NCI-H226 (cell line): ENCODE measurements at regions not wholly inside any gene's neighbourhood (a gene's known extent, or its start where the extent isn't known, plus 50 kb on each side); places are given as distances from the start of the nearest gene placed in this dataset.
"Not testable (repeated sequence)": the region's sequence is repeated elsewhere in the genome, so short reads cannot be mapped to it uniquely, and the experiment has no call there.

ENCODE experiments used
- DNase-seq: peaks from one replicate; pipeline ENCODE4 v3.0.0-alpha.2; 2015

GRCh38 chr13:109934520-109934919, 148.1 kb upstream of the IRS2 start:
- DNase-seq: not testable (repeated sequence)

GRCh38 chr13:109933476-109933875, 147.1 kb upstream of the IRS2 start:
- DNase-seq: no peak

DNA sequence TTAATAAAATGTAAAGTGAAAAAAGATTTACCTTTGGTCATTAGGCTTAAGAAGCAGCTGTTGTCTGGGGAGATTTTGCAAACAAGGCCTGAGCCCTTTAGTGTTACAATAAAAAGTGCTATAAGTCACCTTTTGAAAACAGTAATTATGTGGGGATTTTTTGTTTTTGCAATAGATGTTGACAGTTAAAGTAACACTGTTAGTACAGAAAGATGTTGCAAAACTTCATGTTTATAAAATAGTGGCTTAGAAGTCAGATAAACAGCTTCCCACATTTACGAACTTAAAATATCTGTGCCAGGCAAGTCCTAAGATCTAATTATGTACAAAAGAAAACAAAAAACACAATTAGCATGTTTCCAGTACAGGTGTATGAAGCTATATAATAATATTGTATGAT, 138.0 kb upstream of the IRS2 start:
- no peak for DNase-seq

GRCh38 chr13:109922518-109922917, 136.1 kb upstream of the IRS2 start:
- DNase-seq: no peak

DNA sequence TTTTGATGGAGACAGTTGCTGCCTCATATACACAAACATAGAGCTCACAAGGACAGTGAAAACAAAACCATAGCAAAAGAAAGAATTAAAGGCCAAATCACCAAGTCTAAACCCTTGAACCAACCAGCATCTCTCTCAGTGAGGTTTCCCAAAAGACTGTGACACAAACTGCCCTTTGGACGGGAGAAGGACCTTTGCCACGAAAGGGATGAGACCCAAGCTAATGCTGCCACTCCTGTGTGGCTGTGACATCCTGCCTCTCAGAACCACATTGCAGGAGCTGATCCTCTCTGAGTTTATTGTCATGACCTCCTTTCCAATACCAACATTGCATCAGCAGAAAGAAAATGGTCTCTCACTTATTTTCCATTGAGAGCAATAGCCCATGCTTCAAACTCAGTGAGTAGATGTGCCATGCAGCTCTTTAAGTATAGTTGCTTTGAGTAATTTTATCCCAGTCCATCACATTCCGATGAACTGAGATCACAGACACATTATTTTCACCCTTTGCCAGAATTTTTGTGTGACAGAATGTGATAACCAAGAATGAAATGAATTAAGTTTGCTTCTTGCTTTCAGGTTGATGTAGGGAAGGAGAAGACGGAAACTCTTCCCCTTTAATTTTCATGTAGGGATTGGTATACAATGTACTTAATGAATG, 133.5 kb upstream of the IRS2 start:
- DNase-seq: peak; percentile 43

DNA sequence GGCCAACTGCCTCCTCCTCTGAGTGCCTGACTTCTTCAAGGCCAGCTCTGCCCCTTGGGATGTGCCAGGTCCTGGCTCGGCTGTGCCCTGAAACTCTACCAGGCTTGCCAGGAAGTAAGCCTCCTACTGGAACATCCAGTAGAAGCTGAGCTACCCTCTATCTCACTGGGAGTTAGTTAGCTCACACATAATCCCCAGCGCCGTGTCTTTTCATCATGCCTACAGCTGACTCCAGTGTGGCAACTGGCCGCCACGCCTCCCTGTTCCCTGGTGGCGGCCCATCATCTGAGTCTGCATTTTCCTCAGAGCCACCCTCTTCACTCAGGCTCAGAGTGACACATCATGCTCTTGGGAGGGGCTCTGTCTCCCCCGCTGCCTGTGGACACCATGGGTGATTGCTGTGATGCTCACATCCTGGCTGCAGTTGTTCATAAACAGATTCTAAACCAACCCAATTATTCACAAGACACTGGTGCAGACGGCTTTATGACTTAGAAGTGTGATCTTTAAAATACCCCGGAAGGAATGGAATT, 131.9 kb upstream of the IRS2 start:
- no peak for DNase-seq

GRCh38 chr13:109917422-109917821, 131.0 kb upstream of the IRS2 start:
- DNase-seq: no peak

DNA sequence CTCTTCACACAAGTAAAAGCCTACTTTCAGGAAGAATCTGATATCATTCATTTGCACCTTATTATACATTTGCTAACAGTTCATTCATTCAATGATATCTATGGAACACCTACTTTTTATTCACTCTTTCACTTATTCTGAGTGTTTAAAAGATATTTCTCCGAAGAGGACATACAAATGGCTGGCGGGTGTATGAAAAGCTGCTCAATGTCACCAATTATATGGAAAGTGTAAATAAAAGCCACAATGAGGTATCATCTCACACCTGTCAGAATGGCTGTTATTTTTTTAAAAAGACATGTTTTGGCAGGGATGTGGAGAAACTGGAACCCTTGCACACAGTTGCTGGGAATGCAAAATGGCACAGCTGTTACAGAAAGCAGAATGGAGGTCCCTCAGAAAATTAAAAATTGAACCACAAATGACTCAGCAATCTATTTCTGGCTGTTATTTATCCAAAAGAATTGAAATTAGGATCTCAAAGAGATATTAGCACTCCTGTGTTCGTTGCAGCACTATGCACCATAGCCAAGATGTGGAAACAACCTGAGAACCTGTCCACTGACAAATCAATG, 127.6 kb upstream of the IRS2 start:
- DNase-seq: no peak

GRCh38 chr13:109913186-109913585, 126.8 kb upstream of the IRS2 start:
- DNase-seq: no peak

DNA sequence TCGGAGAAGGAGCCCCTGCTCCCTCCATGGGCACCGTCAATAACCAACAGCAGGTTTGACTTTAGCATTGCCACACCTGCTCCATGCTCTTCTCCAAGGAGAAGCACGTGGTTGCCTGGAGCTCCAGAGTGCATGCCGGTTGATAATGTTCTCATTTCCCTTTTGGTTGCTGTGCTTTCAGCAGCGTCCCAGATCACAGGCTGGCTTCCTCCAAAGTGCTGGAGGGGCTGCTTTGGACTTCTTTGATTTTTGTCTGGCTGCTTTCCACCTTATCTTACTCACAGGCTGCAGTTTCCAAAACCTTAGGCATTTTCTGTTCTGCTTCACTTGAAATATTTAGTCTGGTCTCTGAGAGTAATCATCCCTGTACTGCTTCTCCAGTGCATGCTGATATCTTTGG, 123.8 kb upstream of the IRS2 start:
- DNase-seq: no peak

DNA sequence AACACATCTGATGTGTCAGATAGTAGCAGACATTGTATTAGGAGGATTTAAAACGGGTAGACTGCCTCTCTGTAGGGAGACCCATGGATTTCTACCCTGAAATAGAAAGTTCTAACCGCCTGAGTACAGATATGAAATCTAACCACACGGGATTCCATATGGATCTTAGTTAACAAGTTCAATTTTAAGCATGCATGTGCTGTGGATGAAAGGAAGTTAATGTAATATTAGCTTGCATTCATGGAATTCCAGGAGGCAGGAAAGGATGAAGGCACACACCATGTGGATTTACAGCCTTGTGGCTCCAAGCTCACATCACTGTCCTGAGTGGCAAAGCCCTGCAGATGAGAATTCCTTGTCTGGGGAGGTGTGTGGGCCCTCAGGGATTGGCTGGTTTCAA, 120.6 kb upstream of the IRS2 start:
- DNase-seq: no peak

DNA sequence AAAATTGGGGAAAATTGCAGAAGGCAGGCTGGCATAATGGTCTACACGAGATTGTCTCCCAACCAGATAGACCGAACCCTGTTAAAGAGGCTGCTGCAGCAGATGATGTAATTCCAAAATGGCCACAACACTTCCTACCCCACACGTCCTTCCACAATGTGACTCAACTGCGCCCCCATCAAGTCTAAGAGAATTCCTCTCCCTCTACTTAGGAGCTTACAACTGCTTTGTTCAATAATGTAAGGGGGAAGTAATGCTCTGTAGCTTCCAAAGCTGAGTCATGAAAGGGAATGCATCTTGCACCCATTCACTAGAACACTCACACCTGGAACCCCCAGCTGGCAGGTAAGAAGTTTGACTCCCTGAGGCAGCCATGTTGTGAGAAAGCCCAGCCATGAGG, 117.8 kb upstream of the IRS2 start:
- DNase-seq: peak; percentile 5

DNA sequence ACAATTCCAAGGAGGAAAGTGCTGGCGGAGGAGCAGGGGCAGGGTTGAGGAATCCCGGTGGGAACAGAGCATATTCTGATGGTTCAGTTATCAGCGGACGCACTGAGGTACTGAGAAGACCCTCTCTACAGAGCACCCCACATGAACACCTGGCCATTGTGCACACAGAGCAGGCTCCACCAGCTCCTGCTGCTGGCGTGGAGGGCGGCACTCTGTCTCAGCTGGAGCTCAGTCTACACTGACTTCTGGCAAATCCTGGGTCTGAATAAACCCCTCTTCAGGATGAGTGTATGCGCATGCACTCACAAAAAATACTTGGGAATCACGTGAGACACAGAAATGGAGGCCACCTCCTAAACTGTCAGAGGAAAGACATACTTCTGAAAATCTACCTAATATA, 114.4 kb upstream of the IRS2 start:
- no peak for DNase-seq

DNA sequence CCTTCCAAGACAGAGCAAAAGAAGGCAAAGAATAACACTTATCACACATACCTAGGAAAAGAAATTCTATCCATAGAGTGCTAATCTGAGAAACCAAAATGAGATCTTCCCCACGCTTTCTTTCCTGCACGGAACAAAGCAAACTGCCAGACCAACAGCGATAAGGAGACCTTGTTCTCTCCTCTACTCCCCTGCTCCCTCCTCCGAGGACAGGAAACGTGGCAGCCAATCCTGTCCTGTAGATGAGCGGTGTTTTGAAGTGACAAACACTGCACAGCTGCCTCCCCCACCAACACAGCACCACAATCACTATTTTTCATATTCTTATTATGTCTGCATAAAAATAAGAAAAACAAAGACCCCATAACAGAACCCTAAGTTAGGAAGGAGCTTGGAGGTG, 113.9 kb upstream of the IRS2 start:
- DNase-seq: no peak

DNA sequence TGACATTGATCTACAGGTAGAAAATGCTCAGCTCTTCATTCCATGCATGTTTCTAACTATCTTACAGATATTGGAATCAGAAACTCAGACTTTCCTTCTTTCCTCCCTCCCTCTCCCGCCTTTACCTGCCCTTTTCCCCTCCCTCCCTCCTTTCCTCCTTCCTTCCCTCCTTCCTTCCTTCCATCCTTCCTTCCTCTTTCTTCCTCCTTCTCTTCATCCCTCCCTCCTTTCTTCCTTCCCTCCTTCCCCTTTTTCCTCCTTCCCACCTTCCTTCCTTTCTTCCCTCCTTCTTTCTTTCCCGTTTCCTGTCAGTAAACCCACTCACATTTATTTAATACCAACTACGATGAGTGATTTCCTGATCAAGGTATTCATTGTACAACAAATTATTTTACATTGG, 113.4 kb upstream of the IRS2 start:
- no peak for DNase-seq

- no peak for DNase-seq
Observed at GRCh38 chr13:109899316-109899715, 112.9 kb upstream of the IRS2 start.

- no peak for DNase-seq
Observed at GRCh38 chr13:109897988-109898624, 111.7 kb upstream of the IRS2 start.

- no peak for DNase-seq
Observed at GRCh38 chr13:109892101-109892500, 105.7 kb upstream of the IRS2 start.

DNA sequence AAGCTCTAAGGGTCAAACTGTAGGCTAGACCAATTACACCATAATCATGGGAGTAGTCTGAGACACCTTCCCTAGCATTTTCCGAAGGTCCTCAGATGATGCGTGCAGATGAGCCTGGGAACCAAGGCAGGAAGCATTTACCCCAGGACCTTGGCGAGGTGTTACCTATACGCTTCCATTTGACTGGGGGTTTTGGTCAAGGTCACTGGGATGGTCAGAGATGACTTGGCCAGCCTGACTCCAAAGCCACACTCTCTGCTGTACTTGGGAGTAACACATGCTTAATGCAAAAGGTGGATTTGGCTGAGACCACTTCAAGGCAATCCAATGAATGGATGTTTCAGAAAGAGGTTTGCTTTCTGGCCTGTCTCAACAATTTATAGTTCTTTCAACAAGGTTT, 98.9 kb upstream of the IRS2 start:
- DNase-seq: no peak

DNA sequence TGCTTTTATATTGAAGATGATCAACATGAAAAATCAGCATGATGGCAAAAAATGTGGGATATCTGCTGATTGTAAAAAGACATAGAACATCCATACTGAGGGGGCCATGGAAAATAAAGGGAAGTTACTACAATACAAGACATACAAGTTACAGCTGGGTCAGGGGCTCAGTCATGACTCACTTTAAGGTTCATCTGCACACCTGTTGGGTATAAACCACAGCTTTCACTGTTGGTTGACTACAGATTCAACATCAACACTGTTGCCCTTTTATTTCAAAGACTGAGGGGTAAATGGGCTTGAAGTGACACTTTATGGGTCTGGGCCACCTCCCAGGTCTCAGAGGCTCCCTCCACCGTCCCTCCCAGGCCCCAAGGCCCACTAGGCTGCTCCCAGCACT, 98.1 kb upstream of the IRS2 start:
- no peak for DNase-seq

DNA sequence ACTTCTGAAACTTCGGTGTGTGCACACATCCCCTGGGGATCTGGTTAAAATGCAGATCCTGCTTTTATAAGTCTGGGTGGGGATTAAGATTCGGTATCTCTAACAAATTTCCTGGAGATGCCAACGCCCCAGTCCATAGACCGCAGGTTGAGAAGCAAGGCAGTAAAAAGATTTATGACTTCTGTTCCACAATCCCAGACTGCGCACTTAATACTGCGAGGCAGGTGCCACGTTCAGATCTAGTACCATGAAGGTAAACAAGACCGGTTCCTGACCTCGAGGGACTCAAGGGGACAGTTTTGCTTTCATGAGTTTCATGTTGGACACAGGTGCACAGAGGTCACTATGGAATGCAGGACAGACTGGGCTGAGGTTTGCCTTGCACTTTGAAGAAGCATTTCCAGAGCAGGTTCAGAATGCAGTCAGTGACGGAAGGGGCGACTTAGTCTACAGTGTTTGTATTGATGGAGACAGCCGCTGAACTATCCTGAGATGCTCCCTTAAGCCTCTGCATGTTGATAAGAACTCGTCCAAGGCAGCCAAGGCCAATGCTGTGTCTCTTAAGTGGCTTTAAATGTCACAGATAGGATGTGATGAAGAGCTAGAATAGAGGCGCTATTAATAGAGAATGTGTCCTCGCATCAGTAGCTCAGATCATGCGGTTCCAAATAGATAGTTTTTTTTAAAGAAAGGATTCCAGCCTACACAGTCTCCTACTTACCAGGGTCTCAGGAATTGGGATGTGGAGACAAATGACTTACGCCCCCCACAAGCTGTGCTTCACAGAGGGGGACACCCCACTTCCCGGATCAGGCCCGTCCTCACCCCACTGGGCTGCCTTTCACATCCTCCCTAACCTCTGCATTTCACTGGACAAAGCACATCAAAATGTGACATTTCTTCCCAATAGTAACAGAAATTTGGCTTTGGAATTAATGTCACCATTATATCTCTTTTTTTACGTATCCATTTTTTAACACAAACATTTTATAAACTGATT, 97.1 kb upstream of the IRS2 start:
- DNase-seq: no peak

- no peak for DNase-seq
Observed at GRCh38 chr13:109881961-109882558, 95.7 kb upstream of the IRS2 start.

DNA sequence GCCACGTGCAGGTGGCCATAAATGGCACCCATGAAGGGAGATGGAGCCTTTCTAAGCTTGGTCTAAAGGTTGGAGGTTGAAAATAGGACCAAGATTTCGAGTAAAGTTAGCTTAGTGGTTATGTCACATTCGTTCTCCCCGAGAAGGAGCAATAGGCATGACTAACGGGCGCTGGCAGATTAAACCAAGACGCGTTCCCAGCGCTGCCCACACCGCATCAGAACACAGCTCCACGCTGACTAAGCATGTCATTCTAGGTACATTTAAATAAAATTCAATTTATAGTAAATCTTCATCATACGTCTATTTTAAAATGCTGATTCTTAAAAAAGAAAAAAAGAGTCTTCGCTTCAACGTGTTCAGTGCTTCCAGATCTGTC, 95.0 kb upstream of the IRS2 start:
- no peak for DNase-seq
